ENCODE measurements at regions not wholly inside any gene's neighbourhood (a gene's known extent, or its start where the extent isn't known, plus 50 kb on each side); places are given as distances from the start of the nearest gene placed in this dataset.

GRCh38 chr5:96566833-96567587, 95.2 kb upstream of the CAST start:
- TF ChIP-seq, protein P1, sequence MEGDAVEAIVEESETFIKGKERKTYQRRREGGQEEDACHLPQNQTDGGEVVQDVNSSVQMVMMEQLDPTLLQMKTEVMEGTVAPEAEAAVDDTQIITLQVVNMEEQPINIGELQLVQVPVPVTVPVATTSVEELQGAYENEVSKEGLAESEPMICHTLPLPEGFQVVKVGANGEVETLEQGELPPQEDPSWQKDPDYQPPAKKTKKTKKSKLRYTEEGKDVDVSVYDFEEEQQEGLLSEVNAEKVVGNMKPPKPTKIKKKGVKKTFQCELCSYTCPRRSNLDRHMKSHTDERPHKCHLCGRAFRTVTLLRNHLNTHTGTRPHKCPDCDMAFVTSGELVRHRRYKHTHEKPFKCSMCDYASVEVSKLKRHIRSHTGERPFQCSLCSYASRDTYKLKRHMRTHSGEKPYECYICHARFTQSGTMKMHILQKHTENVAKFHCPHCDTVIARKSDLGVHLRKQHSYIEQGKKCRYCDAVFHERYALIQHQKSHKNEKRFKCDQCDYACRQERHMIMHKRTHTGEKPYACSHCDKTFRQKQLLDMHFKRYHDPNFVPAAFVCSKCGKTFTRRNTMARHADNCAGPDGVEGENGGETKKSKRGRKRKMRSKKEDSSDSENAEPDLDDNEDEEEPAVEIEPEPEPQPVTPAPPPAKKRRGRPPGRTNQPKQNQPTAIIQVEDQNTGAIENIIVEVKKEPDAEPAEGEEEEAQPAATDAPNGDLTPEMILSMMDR (IDR thresholded peaks at IDR 0.05) = no peak
- no peak for TF ChIP-seq ZFX (IDR thresholded peaks at IDR 0.05; ENCODE audit: borderline replicate concordance)
